Activated CD4-positive, alpha-beta T cell treated with anti-CD3 and anti-CD28 coated beads, Interleukin-10, Interleukin-2, amounts not matched to agents 100 ng/mL and 50 ng/mL, durations not matched to agents 16 hours and 8 hours (primary cell): ENCODE measurements at regions not wholly inside any gene's neighbourhood (a gene's known extent, or its start where the extent isn't known, plus 50 kb on each side); places are given as distances from the start of the nearest gene placed in this dataset.
"Not testable (repeated sequence)": the region's sequence is repeated elsewhere in the genome, so short reads cannot be mapped to it uniquely, and the experiment has no call there.

Source experiments
- DNase-seq: peaks from one replicate; pipeline ENCODE4 v3.0.0-alpha.2; 2020

- no peak for DNase-seq
These were observed 179.8 kb upstream of the PFKP start for GRCh38 chr10:2887391-2888070.

GRCh38 chr10:2886662-2887061 lies 180.7 kb upstream of the PFKP start:
- no peak for DNase-seq

- peak; percentile 2 for DNase-seq
These were observed 181.8 kb upstream of the PFKP start for GRCh38 chr10:2885288-2886278.

GRCh38 chr10:2883983-2884540 lies 183.3 kb upstream of the PFKP start:
- not testable (repeated sequence) for DNase-seq

- no peak for DNase-seq
These were observed 184.1 kb upstream of the PFKP start for GRCh38 chr10:2883238-2883637.

GRCh38 chr10:2882628-2883027 lies 184.7 kb upstream of the PFKP start:
- no peak for DNase-seq

- no peak for DNase-seq
These were observed 185.4 kb upstream of the PFKP start for GRCh38 chr10:2881720-2882620.

GRCh38 chr10:2880050-2880449 lies 187.3 kb upstream of the PFKP start:
- not testable (repeated sequence) for DNase-seq

- DNase-seq = no peak
These were observed 188.5 kb upstream of the PFKP start for GRCh38 chr10:2878818-2879217.

- DNase-seq = no peak
These were observed 191.3 kb upstream of the PFKP start for GRCh38 chr10:2876032-2876431.

GRCh38 chr10:2874963-2875362 lies 192.4 kb upstream of the PFKP start:
- DNase-seq = no peak

- no peak for DNase-seq
These were observed 193.6 kb upstream of the PFKP start for GRCh38 chr10:2873769-2874168.

GRCh38 chr10:2871673-2872219 lies 195.6 kb upstream of the PFKP start:
- no peak for DNase-seq

GRCh38 chr10:2870654-2871053 lies 196.7 kb upstream of the PFKP start:
- DNase-seq = no peak

GRCh38 chr10:2867788-2868299 lies 199.5 kb upstream of the PFKP start:
- DNase-seq = no peak

GRCh38 chr10:2866569-2866968 lies 200.8 kb upstream of the PFKP start:
- DNase-seq = no peak

GRCh38 chr10:2861632-2862210 lies 205.6 kb upstream of the PFKP start:
- DNase-seq = no peak

- DNase-seq = no peak
These were observed 208.9 kb upstream of the PFKP start for GRCh38 chr10:2858452-2858851.

- DNase-seq = no peak
These were observed 210.8 kb upstream of the PFKP start for GRCh38 chr10:2856598-2856997.

GRCh38 chr10:2852574-2853323 lies 214.6 kb upstream of the PFKP start:
- DNase-seq = no peak

GRCh38 chr10:2851566-2851965 lies 215.8 kb upstream of the PFKP start:
- DNase-seq = no peak
